GM12864 (cell line): ENCODE measurements at regions not wholly inside any gene's neighbourhood (a gene's known extent, or its start where the extent isn't known, plus 50 kb on each side); places are given as distances from the start of the nearest gene placed in this dataset.

Experiments used
- DNase-seq: peaks from one replicate; pipeline ENCODE4 v3.0.0-alpha.2; 2011; ENCODE audit warnings: low read depth
- H3K4me3 ChIP-seq: 2 replicates; pipeline ENCODE4 v1.5.1; 2011; ENCODE audit warnings: mild to moderate bottlenecking, low read depth, low read length, control low read depth
- CTCF ChIP-seq: IDR thresholded peaks from 2 replicates; pipeline ENCODE4 v1.5.1; 2011; ENCODE audit warnings: low read depth, mild to moderate bottlenecking, moderate library complexity, low read length, control low read depth, inconsistent platforms; ENCODE audit errors: missing control alignments

GRCh38 chr12:116390401-116391335 lies 113.2 kb upstream of the MED13L start:
- H3K4me3 ChIP-seq: no peak overlapping the region
- no peak for TF ChIP-seq CTCF

GRCh38 chr12:116391501-116391900 lies 114.0 kb upstream of the MED13L start:
- no peak for TF ChIP-seq CTCF
- DNase-seq: no peak
- H3K4me3 ChIP-seq: no peak overlapping the region

More at GRCh38 chr12:116390401-116391335, 113.2 kb upstream of the MED13L start:
- DNase-seq: no peak

- DNase-seq: no peak
- H3K4me3 ChIP-seq: no peak overlapping the region
- no peak for TF ChIP-seq CTCF
Observed at GRCh38 chr12:116392061-116392460, 114.6 kb upstream of the MED13L start.

DNA sequence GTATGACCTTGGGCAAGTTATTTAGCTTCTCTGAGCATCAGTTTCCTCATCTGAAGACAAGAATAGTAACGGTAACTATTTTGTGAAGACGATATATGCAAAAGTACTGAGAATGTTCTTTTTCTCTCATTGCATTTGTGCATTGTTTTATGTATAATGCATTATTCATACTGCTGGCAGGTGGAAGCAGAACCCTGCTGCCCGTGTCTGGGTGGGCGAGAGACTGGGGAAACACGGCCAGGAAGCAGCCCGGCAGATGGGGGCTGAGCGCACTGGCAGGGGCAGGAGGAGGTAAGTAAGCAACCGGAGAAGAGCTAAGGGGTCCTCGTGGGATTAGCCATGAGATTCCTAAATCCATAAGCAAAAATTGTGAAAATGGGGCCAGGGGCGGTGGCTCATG lies 115.8 kb upstream of the MED13L start:
- TF ChIP-seq CTCF: no peak
- DNase-seq: no peak
- H3K4me3 ChIP-seq: no peak overlapping the region

- no peak for TF ChIP-seq CTCF
- no peak for DNase-seq
- no peak overlapping the region for H3K4me3 ChIP-seq
Observed at GRCh38 chr12:116393859-116394650, 116.6 kb upstream of the MED13L start.

DNA sequence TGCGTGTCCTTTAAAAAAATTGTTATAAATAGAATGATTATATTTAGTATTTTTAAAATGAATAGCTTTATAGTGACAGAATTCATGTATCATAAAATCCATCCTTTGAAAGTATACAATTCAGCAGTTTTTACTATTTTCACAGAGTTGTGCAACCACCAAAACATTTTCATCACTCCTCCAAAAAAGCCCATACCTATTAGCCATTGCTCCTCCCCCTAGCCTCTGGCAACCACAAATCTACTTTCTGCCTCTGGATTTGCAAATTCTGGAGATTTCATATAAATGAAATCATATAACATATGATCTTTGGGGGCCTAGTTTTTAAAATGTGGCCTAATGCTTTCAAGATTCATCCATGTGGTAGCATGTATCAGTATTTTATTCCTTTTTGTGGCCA lies 117.9 kb upstream of the MED13L start:
- TF ChIP-seq CTCF: no peak
- no peak for DNase-seq
- no peak overlapping the region for H3K4me3 ChIP-seq
